ENCODE measurements at regions not wholly inside any gene's neighbourhood (a gene's known extent, or its start where the extent isn't known, plus 50 kb on each side); places are given as distances from the start of the nearest gene placed in this dataset.

DNA sequence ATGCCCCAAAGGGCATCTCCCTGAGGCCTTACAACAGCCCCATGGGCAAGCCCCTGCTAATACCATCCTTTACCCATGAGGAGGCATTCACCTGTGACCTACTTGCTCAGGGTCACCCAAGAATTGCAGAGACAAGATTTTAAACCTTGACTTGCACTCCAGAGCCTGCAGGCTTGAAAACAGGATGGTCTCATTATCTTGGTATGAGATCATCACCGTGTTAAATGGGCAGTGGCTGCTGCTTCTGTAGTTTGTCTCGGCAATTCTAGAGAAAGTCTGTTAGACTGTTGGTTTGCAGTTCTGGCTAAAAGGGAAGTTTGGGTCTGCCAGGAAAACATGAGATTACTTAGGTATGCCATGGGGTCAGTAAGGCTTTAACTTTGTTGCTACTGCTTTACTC is 698.9 kb downstream of the GALR1 start:
- Histone ChIP-seq H3K27ac (ENCODE audit: control insufficient read depth, insufficient read depth, low read length) (no peak overlapping the region), H3K9me3 (ENCODE audit: control insufficient read depth, low read depth, low read length) (peaks cover 4% of the 10 kb centered on the region), H3K9ac (ENCODE audit: control insufficient read depth, extremely low read depth, insufficient read depth, low read length) (no peak overlapping the region), H3K27me3 (ENCODE audit: control insufficient read depth, extremely low read depth, insufficient read depth, low read length) (no peaks in the 10 kb centered on the region), H3K4me1 (ENCODE audit: control insufficient read depth, extremely low read depth, insufficient read depth, low read length) (no peaks in the 10 kb centered on the region), H2AFZ (ENCODE audit: control insufficient read depth, low read length) (no peak overlapping the region), H3K79me2 (ENCODE audit: control insufficient read depth, insufficient read depth, low read length) (no peaks in the 10 kb centered on the region), H3K4me3 (ENCODE audit: control insufficient read depth in 2 of 3, extremely low read depth in 1 of 3, insufficient read depth in 2 of 3, low read depth in 1 of 3, low read length in 3 of 3) (no peak overlapping the region), H3K36me3 (ENCODE audit: control insufficient read depth in 2 of 2, extremely low read depth in 1 of 2, insufficient read depth in 2 of 2, low read length in 2 of 2) (no peaks in the 10 kb centered on the region), H3K9me1 (ENCODE audit: control insufficient read depth, extremely low read depth, insufficient read depth, low read length) (no peaks in the 10 kb centered on the region), H3K4me2 (ENCODE audit: control insufficient read depth, extremely low read depth, insufficient read depth, low read depth, low read length) (no peak overlapping the region), H4K20me1 (ENCODE audit: control insufficient read depth, extremely low read depth, insufficient read depth, low read length) (no peaks in the 10 kb centered on the region)
- FAIRE-seq: no peak
- TF ChIP-seq, protein P1, sequence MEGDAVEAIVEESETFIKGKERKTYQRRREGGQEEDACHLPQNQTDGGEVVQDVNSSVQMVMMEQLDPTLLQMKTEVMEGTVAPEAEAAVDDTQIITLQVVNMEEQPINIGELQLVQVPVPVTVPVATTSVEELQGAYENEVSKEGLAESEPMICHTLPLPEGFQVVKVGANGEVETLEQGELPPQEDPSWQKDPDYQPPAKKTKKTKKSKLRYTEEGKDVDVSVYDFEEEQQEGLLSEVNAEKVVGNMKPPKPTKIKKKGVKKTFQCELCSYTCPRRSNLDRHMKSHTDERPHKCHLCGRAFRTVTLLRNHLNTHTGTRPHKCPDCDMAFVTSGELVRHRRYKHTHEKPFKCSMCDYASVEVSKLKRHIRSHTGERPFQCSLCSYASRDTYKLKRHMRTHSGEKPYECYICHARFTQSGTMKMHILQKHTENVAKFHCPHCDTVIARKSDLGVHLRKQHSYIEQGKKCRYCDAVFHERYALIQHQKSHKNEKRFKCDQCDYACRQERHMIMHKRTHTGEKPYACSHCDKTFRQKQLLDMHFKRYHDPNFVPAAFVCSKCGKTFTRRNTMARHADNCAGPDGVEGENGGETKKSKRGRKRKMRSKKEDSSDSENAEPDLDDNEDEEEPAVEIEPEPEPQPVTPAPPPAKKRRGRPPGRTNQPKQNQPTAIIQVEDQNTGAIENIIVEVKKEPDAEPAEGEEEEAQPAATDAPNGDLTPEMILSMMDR (optimal IDR thresholded peaks at IDR 0.05 in 1 of 3, IDR thresholded peaks at IDR 0.05 in 1 of 3, conservative IDR thresholded peaks at IDR 0.05 in 1 of 3; ENCODE audit: extremely low read depth in 1 of 3, insufficient read depth in 2 of 3, low read length in 3 of 3): no peak
- no peak for TF ChIP-seq EZH2 (IDR thresholded peaks at IDR 0.05; ENCODE audit: low read length)
- DNase-seq (ENCODE audit: low read depth, low spot score): no peak
- dilution Hi-C loops (cut with MboI; ENCODE audit: extremely low pct_ligation_motif_present, low sequenced_read_pairs): no loop called here

DNA sequence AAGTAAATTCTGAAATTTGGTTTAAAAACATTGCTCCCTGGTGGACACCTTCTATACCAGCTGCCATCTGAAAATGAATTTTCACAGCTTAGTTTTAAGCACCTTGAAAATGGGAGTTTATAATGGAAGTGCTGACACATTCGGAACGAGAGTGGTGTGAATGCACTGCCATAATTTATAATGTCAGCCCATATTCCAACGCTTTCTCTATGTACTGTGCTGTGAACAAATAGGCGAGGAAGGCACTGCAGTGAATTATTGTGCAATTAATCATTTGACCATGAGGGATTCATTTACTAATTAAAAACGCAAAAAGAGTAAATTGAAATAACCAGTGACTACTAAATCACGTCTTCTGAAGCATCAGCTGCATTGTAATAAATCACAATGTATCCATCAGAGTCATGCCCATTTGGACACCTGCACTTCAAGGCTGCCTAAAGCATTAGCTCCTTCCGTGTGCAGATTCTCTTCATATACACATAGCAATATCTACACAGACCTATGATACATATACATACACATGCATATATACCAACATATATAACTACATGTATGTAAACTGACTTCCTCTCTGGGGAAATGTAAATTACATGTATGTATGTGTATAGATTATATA is 699.8 kb downstream of the GALR1 start:
- H3K27me3 ChIP-seq (ENCODE audit: control insufficient read depth, extremely low read depth, insufficient read depth, low read length): no peaks in the 10 kb centered on the region
- H3K36me3 ChIP-seq (ENCODE audit: control insufficient read depth in 2 of 2, extremely low read depth in 1 of 2, insufficient read depth in 2 of 2, low read length in 2 of 2): no peaks in the 10 kb centered on the region
- no peak overlapping the region for H3K27ac ChIP-seq (ENCODE audit: control insufficient read depth, insufficient read depth, low read length)
- no peaks in the 10 kb centered on the region for H3K79me2 ChIP-seq (ENCODE audit: control insufficient read depth, insufficient read depth, low read length)
- no peak for DNase-seq (ENCODE audit: low read depth, low spot score)
- H3K4me3 ChIP-seq (ENCODE audit: control insufficient read depth in 2 of 3, extremely low read depth in 1 of 3, insufficient read depth in 2 of 3, low read depth in 1 of 3, low read length in 3 of 3): no peak overlapping the region
- no peaks in the 10 kb centered on the region for H3K9me1 ChIP-seq (ENCODE audit: control insufficient read depth, extremely low read depth, insufficient read depth, low read length)
- H3K9ac ChIP-seq (ENCODE audit: control insufficient read depth, extremely low read depth, insufficient read depth, low read length): no peak overlapping the region
- TF ChIP-seq, protein P1 (optimal IDR thresholded peaks at IDR 0.05 in 1 of 3, IDR thresholded peaks at IDR 0.05 in 1 of 3, conservative IDR thresholded peaks at IDR 0.05 in 1 of 3; ENCODE audit: extremely low read depth in 1 of 3, insufficient read depth in 2 of 3, low read length in 3 of 3): no peak
- TF ChIP-seq EZH2 (IDR thresholded peaks at IDR 0.05; ENCODE audit: low read length): no peak
- no peak overlapping the region for H2AFZ ChIP-seq (ENCODE audit: control insufficient read depth, low read length)
- no peak overlapping the region for H3K4me2 ChIP-seq (ENCODE audit: control insufficient read depth, extremely low read depth, insufficient read depth, low read depth, low read length)
- H4K20me1 ChIP-seq (ENCODE audit: control insufficient read depth, extremely low read depth, insufficient read depth, low read length): no peaks in the 10 kb centered on the region
- dilution Hi-C loops (cut with MboI; ENCODE audit: extremely low pct_ligation_motif_present, low sequenced_read_pairs): no loop called here
- no peak for FAIRE-seq
- no peaks in the 10 kb centered on the region for H3K4me1 ChIP-seq (ENCODE audit: control insufficient read depth, extremely low read depth, insufficient read depth, low read length)
- peaks cover 4% of the 10 kb centered on the region for H3K9me3 ChIP-seq (ENCODE audit: control insufficient read depth, low read depth, low read length)

Measured in keratinocyte (primary cell).